ENCODE measurements at regions not wholly inside any gene's neighbourhood (a gene's known extent, or its start where the extent isn't known, plus 50 kb on each side); places are given as distances from the start of the nearest gene placed in this dataset.
"Not testable (repeated sequence)": the region's sequence is repeated elsewhere in the genome, so short reads cannot be mapped to it uniquely, and the experiment has no call there.

DNA sequence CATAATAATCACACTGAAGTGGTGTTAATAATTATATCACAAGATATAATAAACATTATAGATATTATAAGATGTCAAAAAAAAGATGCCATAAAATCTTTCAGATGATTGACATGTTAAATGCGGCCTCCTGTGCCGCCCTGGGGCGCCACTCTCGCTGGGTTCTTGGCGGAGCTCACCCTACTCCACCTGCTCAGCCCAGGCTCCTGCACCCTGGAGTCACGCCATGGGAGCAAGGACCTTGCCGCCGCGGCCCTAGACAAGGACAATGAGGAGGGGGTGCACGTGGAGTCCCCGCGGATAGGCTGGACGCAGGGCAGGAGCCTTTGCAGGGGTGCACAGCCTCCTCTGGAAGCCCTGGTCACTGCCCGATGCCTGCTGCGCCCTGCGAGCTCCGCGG lies 77.5 kb upstream of the ZNF337 start:
- not testable (repeated sequence) for H3K4me1 ChIP-seq (ENCODE audit: insufficient read depth, low read length, poor library complexity, severe bottlenecking); BruUV-seq (replicated peaks)

DNA sequence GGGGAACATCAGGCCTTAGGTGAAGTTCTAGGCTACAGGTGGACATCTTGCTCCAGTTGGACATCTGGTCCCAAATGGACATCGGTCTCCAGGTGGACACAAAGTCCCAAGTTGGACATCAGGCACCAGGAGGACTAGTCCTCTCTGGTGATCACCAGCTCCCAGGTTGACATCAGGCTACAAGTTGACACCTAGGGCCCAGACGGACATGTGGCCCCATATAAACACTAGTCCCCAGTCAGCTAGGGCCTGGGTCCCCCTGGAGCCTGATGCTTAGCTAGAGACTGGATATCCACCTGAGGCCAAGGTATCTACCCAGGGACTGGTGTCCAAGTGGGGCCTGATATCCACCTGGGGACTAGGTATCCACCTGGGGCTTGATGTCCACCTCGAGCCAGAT lies 75.8 kb upstream of the ZNF337 start:
- DNase-seq (ENCODE audit: low spot score); POLR2A ChIA-PET (ENCODE audit: low non-redundant PET); H3K27me3 ChIP-seq (replicated peaks; ENCODE audit: insufficient read depth, low read depth, low read length, poor library complexity); BruUV-seq (replicated peaks); H3K9me3 ChIP-seq (ENCODE audit: low read depth, low read length, poor library complexity, severe bottlenecking); CTCF ChIA-PET; H3K4me1 ChIP-seq (ENCODE audit: insufficient read depth, low read length, poor library complexity, severe bottlenecking); H3K4me3 ChIP-seq (ENCODE audit: low read depth, low read length, poor library complexity, severe bottlenecking); intact Hi-C loops (cut with micrococcal nuclease; ENCODE audit: unreplicated experiment); H3K36me3 ChIP-seq (ENCODE audit: insufficient read depth, low read length, poor library complexity, severe bottlenecking); H3K27ac ChIP-seq (ENCODE audit: low read depth, low read length, poor library complexity, severe bottlenecking): not testable (repeated sequence)

More for the DNA sequence above, 77.5 kb upstream of the ZNF337 start:
- H3K4me3 ChIP-seq (ENCODE audit: low read depth, low read length, poor library complexity, severe bottlenecking); intact Hi-C loops (cut with micrococcal nuclease; ENCODE audit: unreplicated experiment); H3K9me3 ChIP-seq (ENCODE audit: low read depth, low read length, poor library complexity, severe bottlenecking); DNase-seq (ENCODE audit: low spot score); H3K27me3 ChIP-seq (replicated peaks; ENCODE audit: insufficient read depth, low read depth, low read length, poor library complexity); CTCF ChIA-PET; H3K36me3 ChIP-seq (ENCODE audit: insufficient read depth, low read length, poor library complexity, severe bottlenecking); H3K27ac ChIP-seq (ENCODE audit: low read depth, low read length, poor library complexity, severe bottlenecking); POLR2A ChIA-PET (ENCODE audit: low non-redundant PET): not testable (repeated sequence)

DNA sequence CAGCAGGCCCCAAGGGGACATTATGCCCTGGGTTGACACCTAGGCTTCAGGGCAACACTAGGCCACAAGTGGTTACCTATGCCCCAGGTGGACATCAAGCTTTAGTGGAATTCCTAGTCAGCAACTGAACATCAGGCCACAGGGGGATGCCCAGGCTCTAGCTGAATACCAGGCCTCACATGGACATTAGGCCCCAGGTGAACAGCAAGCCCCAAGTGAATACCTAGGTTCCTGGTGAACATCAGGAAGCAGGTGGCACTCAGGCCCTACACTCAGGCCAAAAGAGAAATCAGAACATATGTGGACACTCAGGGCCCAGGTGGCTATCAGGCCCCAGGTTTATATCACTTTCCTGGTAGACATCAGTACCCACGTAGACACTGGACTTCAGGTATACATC lies 75.2 kb upstream of the ZNF337 start:
- DNase-seq (ENCODE audit: low spot score); H3K4me3 ChIP-seq (ENCODE audit: low read depth, low read length, poor library complexity, severe bottlenecking); H3K27me3 ChIP-seq (replicated peaks; ENCODE audit: insufficient read depth, low read depth, low read length, poor library complexity); BruUV-seq (replicated peaks); H3K4me1 ChIP-seq (ENCODE audit: insufficient read depth, low read length, poor library complexity, severe bottlenecking); H3K9me3 ChIP-seq (ENCODE audit: low read depth, low read length, poor library complexity, severe bottlenecking); POLR2A ChIA-PET (ENCODE audit: low non-redundant PET); intact Hi-C loops (cut with micrococcal nuclease; ENCODE audit: unreplicated experiment); H3K27ac ChIP-seq (ENCODE audit: low read depth, low read length, poor library complexity, severe bottlenecking); H3K36me3 ChIP-seq (ENCODE audit: insufficient read depth, low read length, poor library complexity, severe bottlenecking); CTCF ChIA-PET: not testable (repeated sequence)

DNA sequence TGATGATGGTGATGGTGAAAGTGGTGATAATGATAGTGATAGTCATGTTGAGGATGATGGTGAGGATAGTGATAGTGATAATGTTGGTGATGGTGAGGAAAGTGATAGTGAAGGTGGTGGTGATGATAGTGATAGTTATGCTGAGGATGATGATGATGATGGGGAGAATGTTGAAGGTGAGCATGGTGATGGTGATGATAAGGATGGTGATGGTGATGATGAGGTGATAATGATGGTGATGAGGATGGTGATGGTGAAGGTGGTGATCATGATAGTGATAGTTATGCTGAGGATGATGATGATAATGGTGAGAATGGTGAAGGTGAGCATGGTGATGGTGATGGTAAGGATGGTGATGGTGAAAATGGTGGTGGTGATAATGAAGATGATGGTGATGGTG lies 64.9 kb upstream of the ZNF337 start:
- Histone ChIP-seq H3K9me3 (ENCODE audit: low read depth, low read length, poor library complexity, severe bottlenecking) (no peaks in the 10 kb centered on the region), H3K36me3 (ENCODE audit: insufficient read depth, low read length, poor library complexity, severe bottlenecking) (no peaks in the 10 kb centered on the region), H3K4me1 (ENCODE audit: insufficient read depth, low read length, poor library complexity, severe bottlenecking) (no peaks in the 10 kb centered on the region), H3K27ac (ENCODE audit: low read depth, low read length, poor library complexity, severe bottlenecking) (no peak overlapping the region), H3K4me3 (ENCODE audit: low read depth, low read length, poor library complexity, severe bottlenecking) (no peak overlapping the region), H3K27me3 (replicated peaks; ENCODE audit: insufficient read depth, low read depth, low read length, poor library complexity) (no peaks in the 10 kb centered on the region)
- POLR2A ChIA-PET (ENCODE audit: low non-redundant PET) = no interaction called here
- intact Hi-C loops (cut with micrococcal nuclease; ENCODE audit: unreplicated experiment) = no loop called here
- CTCF ChIA-PET = no interaction called here
- no TSS peak for BruUV-seq (replicated peaks)
- TF ChIP-seq EZH2 (IDR thresholded peaks at IDR 0.05; ENCODE audit: borderline replicate concordance, low read depth, low read length, poor library complexity, severe bottlenecking) = no peak
- TF ChIP-seq, protein P1, sequence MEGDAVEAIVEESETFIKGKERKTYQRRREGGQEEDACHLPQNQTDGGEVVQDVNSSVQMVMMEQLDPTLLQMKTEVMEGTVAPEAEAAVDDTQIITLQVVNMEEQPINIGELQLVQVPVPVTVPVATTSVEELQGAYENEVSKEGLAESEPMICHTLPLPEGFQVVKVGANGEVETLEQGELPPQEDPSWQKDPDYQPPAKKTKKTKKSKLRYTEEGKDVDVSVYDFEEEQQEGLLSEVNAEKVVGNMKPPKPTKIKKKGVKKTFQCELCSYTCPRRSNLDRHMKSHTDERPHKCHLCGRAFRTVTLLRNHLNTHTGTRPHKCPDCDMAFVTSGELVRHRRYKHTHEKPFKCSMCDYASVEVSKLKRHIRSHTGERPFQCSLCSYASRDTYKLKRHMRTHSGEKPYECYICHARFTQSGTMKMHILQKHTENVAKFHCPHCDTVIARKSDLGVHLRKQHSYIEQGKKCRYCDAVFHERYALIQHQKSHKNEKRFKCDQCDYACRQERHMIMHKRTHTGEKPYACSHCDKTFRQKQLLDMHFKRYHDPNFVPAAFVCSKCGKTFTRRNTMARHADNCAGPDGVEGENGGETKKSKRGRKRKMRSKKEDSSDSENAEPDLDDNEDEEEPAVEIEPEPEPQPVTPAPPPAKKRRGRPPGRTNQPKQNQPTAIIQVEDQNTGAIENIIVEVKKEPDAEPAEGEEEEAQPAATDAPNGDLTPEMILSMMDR (conservative IDR thresholded peaks at IDR 0.05; ENCODE audit: low read depth, low read length) = no peak
- no peak for DNase-seq (ENCODE audit: low spot score)

DNA sequence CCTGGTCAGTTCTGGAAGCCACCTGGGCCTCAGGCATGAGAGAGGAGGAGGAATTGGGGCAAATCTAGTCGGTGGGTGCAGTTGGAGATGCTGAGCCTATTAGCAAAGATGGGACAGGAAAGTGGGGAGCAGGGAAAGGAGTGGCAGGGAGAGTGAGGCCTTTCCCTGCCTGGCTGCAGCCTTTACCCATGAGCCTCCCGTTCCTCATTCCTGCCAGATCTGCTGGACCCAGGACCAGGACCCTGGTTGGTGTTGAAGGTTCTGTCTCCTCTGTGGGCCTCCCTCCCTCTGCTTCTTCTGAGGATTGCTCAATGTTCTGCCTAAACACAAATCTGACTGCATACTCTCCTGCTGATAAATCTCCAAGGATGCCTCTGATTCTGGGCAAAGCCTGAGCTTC lies 64.4 kb upstream of the ZNF337 start:
- H3K36me3 ChIP-seq (ENCODE audit: insufficient read depth, low read length, poor library complexity, severe bottlenecking); intact Hi-C loops (cut with micrococcal nuclease; ENCODE audit: unreplicated experiment); H3K9me3 ChIP-seq (ENCODE audit: low read depth, low read length, poor library complexity, severe bottlenecking); POLR2A ChIA-PET (ENCODE audit: low non-redundant PET); BruUV-seq (replicated peaks); H3K27ac ChIP-seq (ENCODE audit: low read depth, low read length, poor library complexity, severe bottlenecking); H3K4me3 ChIP-seq (ENCODE audit: low read depth, low read length, poor library complexity, severe bottlenecking); CTCF ChIA-PET; H3K4me1 ChIP-seq (ENCODE audit: insufficient read depth, low read length, poor library complexity, severe bottlenecking); DNase-seq (ENCODE audit: low spot score); H3K27me3 ChIP-seq (replicated peaks; ENCODE audit: insufficient read depth, low read depth, low read length, poor library complexity): not testable (repeated sequence)
